ENCODE measurements at regions not wholly inside any gene's neighbourhood (a gene's known extent, or its start where the extent isn't known, plus 50 kb on each side); places are given as distances from the start of the nearest gene placed in this dataset.
A peak's percentile ranks its signal among the peaks of the same experiment; 100 is the strongest.
"Not testable (repeated sequence)": the region's sequence is repeated elsewhere in the genome, so short reads cannot be mapped to it uniquely, and the experiment has no call there.

- H3K27ac ChIP-seq (ENCODE audit: low read depth, low read length) = no peak overlapping the region
- H3K4me1 ChIP-seq (ENCODE audit: control insufficient read depth, insufficient read depth, low read length) = peaks cover 4% of the 10 kb centered on the region
- no peaks in the 10 kb centered on the region for H3K27me3 ChIP-seq (ENCODE audit: control insufficient read depth, insufficient read depth, low read length)
- H3K9ac ChIP-seq (ENCODE audit: low read depth, low read length) = no peak overlapping the region
- H3K9me3 ChIP-seq (ENCODE audit: control insufficient read depth, insufficient read depth, low read length) = no peaks in the 10 kb centered on the region
- H3K36me3 ChIP-seq (ENCODE audit: control insufficient read depth, insufficient read depth, low read length) = no peaks in the 10 kb centered on the region
- H3K4me3 ChIP-seq (ENCODE audit: low read depth, low read length) = no peak overlapping the region
Measured at GRCh38 chr3:66825375-66825774, 172.7 kb upstream of the KBTBD8 start.

GRCh38 chr3:66827726-66828125 is 170.4 kb upstream of the KBTBD8 start:
- H3K27me3 ChIP-seq (ENCODE audit: control insufficient read depth, insufficient read depth, low read length) = no peaks in the 10 kb centered on the region
- no peak overlapping the region for H3K27ac ChIP-seq (ENCODE audit: low read depth, low read length)
- H3K4me3 ChIP-seq (ENCODE audit: low read depth, low read length) = no peak overlapping the region
- no peak overlapping the region for H3K9ac ChIP-seq (ENCODE audit: low read depth, low read length)
- H3K4me1 ChIP-seq (ENCODE audit: control insufficient read depth, insufficient read depth, low read length) = no peaks in the 10 kb centered on the region
- no peaks in the 10 kb centered on the region for H3K36me3 ChIP-seq (ENCODE audit: control insufficient read depth, insufficient read depth, low read length)
- no peaks in the 10 kb centered on the region for H3K9me3 ChIP-seq (ENCODE audit: control insufficient read depth, insufficient read depth, low read length)

- Histone ChIP-seq H3K36me3 (ENCODE audit: control insufficient read depth, insufficient read depth, low read length) (no peaks in the 10 kb centered on the region), H3K4me1 (ENCODE audit: control insufficient read depth, insufficient read depth, low read length) (no peaks in the 10 kb centered on the region), H3K27ac (ENCODE audit: low read depth, low read length) (no peak overlapping the region), H3K4me3 (ENCODE audit: low read depth, low read length) (no peak overlapping the region), H3K9ac (ENCODE audit: low read depth, low read length) (no peak overlapping the region), H3K9me3 (ENCODE audit: control insufficient read depth, insufficient read depth, low read length) (no peaks in the 10 kb centered on the region), H3K27me3 (ENCODE audit: control insufficient read depth, insufficient read depth, low read length) (no peaks in the 10 kb centered on the region)
Measured at GRCh38 chr3:66828303-66828702, 169.8 kb upstream of the KBTBD8 start.

- Histone ChIP-seq H3K27me3 (ENCODE audit: control insufficient read depth, insufficient read depth, low read length) (no peaks in the 10 kb centered on the region), H3K4me1 (ENCODE audit: control insufficient read depth, insufficient read depth, low read length) (no peaks in the 10 kb centered on the region), H3K27ac (ENCODE audit: low read depth, low read length) (no peak overlapping the region), H3K4me3 (ENCODE audit: low read depth, low read length) (no peak overlapping the region), H3K9ac (ENCODE audit: low read depth, low read length) (no peak overlapping the region), H3K9me3 (ENCODE audit: control insufficient read depth, insufficient read depth, low read length) (no peaks in the 10 kb centered on the region), H3K36me3 (ENCODE audit: control insufficient read depth, insufficient read depth, low read length) (no peaks in the 10 kb centered on the region)
Measured at GRCh38 chr3:66830301-66830700, 167.8 kb upstream of the KBTBD8 start.

- H3K9me3 ChIP-seq (ENCODE audit: control insufficient read depth, insufficient read depth, low read length) = no peaks in the 10 kb centered on the region
- H3K27me3 ChIP-seq (ENCODE audit: control insufficient read depth, insufficient read depth, low read length) = no peaks in the 10 kb centered on the region
- no peaks in the 10 kb centered on the region for H3K36me3 ChIP-seq (ENCODE audit: control insufficient read depth, insufficient read depth, low read length)
- H3K9ac ChIP-seq (ENCODE audit: low read depth, low read length) = no peak overlapping the region
- H3K27ac ChIP-seq (ENCODE audit: low read depth, low read length) = no peak overlapping the region
- H3K4me1 ChIP-seq (ENCODE audit: control insufficient read depth, insufficient read depth, low read length) = no peaks in the 10 kb centered on the region
- no peak overlapping the region for H3K4me3 ChIP-seq (ENCODE audit: low read depth, low read length)
Measured at GRCh38 chr3:66831931-66832330, 166.2 kb upstream of the KBTBD8 start.

- H3K27me3 ChIP-seq (ENCODE audit: control insufficient read depth, insufficient read depth, low read length) = no peaks in the 10 kb centered on the region
- H3K9ac ChIP-seq (ENCODE audit: low read depth, low read length) = no peak overlapping the region
- no peak overlapping the region for H3K27ac ChIP-seq (ENCODE audit: low read depth, low read length)
- H3K4me3 ChIP-seq (ENCODE audit: low read depth, low read length) = no peak overlapping the region
- no peaks in the 10 kb centered on the region for H3K9me3 ChIP-seq (ENCODE audit: control insufficient read depth, insufficient read depth, low read length)
- H3K4me1 ChIP-seq (ENCODE audit: control insufficient read depth, insufficient read depth, low read length) = no peaks in the 10 kb centered on the region
- no peaks in the 10 kb centered on the region for H3K36me3 ChIP-seq (ENCODE audit: control insufficient read depth, insufficient read depth, low read length)
Measured at GRCh38 chr3:66836363-66837152, 161.5 kb upstream of the KBTBD8 start.

GRCh38 chr3:66838704-66839103 is 159.4 kb upstream of the KBTBD8 start:
- no peaks in the 10 kb centered on the region for H3K27me3 ChIP-seq (ENCODE audit: control insufficient read depth, insufficient read depth, low read length)
- H3K4me1 ChIP-seq (ENCODE audit: control insufficient read depth, insufficient read depth, low read length) = no peaks in the 10 kb centered on the region
- no peak overlapping the region for H3K4me3 ChIP-seq (ENCODE audit: low read depth, low read length)
- no peak overlapping the region for H3K9ac ChIP-seq (ENCODE audit: low read depth, low read length)
- H3K27ac ChIP-seq (ENCODE audit: low read depth, low read length) = no peak overlapping the region
- no peaks in the 10 kb centered on the region for H3K9me3 ChIP-seq (ENCODE audit: control insufficient read depth, insufficient read depth, low read length)
- no peaks in the 10 kb centered on the region for H3K36me3 ChIP-seq (ENCODE audit: control insufficient read depth, insufficient read depth, low read length)

GRCh38 chr3:66839508-66839907 is 158.6 kb upstream of the KBTBD8 start:
- Histone ChIP-seq H3K27me3 (ENCODE audit: control insufficient read depth, insufficient read depth, low read length) (no peaks in the 10 kb centered on the region), H3K4me1 (ENCODE audit: control insufficient read depth, insufficient read depth, low read length) (no peaks in the 10 kb centered on the region), H3K9ac (ENCODE audit: low read depth, low read length) (no peak overlapping the region), H3K27ac (ENCODE audit: low read depth, low read length) (no peak overlapping the region), H3K36me3 (ENCODE audit: control insufficient read depth, insufficient read depth, low read length) (no peaks in the 10 kb centered on the region), H3K9me3 (ENCODE audit: control insufficient read depth, insufficient read depth, low read length) (no peaks in the 10 kb centered on the region), H3K4me3 (ENCODE audit: low read depth, low read length) (no peak overlapping the region)

GRCh38 chr3:66842761-66843464 is 155.2 kb upstream of the KBTBD8 start:
- not testable (repeated sequence) for H3K4me3 ChIP-seq (ENCODE audit: low read depth, low read length); H3K9me3 ChIP-seq (ENCODE audit: control insufficient read depth, insufficient read depth, low read length); H3K27ac ChIP-seq (ENCODE audit: low read depth, low read length); H3K27me3 ChIP-seq (ENCODE audit: control insufficient read depth, insufficient read depth, low read length); H3K4me1 ChIP-seq (ENCODE audit: control insufficient read depth, insufficient read depth, low read length); H3K36me3 ChIP-seq (ENCODE audit: control insufficient read depth, insufficient read depth, low read length); H3K9ac ChIP-seq (ENCODE audit: low read depth, low read length)

- Histone ChIP-seq H3K9me3 (ENCODE audit: control insufficient read depth, insufficient read depth, low read length) (no peaks in the 10 kb centered on the region), H3K4me1 (ENCODE audit: control insufficient read depth, insufficient read depth, low read length) (0 out of 2 replicates have a peak, but pooled peaks cover 12% of the 10 kb centered on the region), H3K36me3 (ENCODE audit: control insufficient read depth, insufficient read depth, low read length) (no peaks in the 10 kb centered on the region), H3K27me3 (ENCODE audit: control insufficient read depth, insufficient read depth, low read length) (no peaks in the 10 kb centered on the region), H3K4me3 (ENCODE audit: low read depth, low read length) (no peak overlapping the region), H3K9ac (ENCODE audit: low read depth, low read length) (no peak overlapping the region), H3K27ac (ENCODE audit: low read depth, low read length) (no peak overlapping the region)
Measured at GRCh38 chr3:66851894-66852613, 146.1 kb upstream of the KBTBD8 start.

- H3K9me3 ChIP-seq (ENCODE audit: control insufficient read depth, insufficient read depth, low read length) = no peaks in the 10 kb centered on the region
- no peaks in the 10 kb centered on the region for H3K36me3 ChIP-seq (ENCODE audit: control insufficient read depth, insufficient read depth, low read length)
- H3K27ac ChIP-seq (ENCODE audit: low read depth, low read length) = peak overlapping the region; percentile 11
- no peak overlapping the region for H3K9ac ChIP-seq (ENCODE audit: low read depth, low read length)
- H3K4me1 ChIP-seq (ENCODE audit: control insufficient read depth, insufficient read depth, low read length) = peaks cover 19% of the 10 kb centered on the region
- no peak overlapping the region for H3K4me3 ChIP-seq (ENCODE audit: low read depth, low read length)
- H3K27me3 ChIP-seq (ENCODE audit: control insufficient read depth, insufficient read depth, low read length) = no peaks in the 10 kb centered on the region
Measured at GRCh38 chr3:66854601-66855151, 143.4 kb upstream of the KBTBD8 start.

All from HUES48 (cell line).